GM12891 (cell line): ENCODE measurements at regions not wholly inside any gene's neighbourhood (a gene's known extent, or its start where the extent isn't known, plus 50 kb on each side); places are given as distances from the start of the nearest gene placed in this dataset.

Experiments used
- DNase-seq: peaks from one replicate; pipeline ENCODE4 v3.0.0; 2011; ENCODE audit warnings: low spot score; ENCODE audit not compliant: insufficient read length
- FAIRE-seq: peaks from 2 replicates; lab custom pipeline; 2011; peaks lifted over from hg19 to GRCh38; lab: Jason Lieb, UNC
- PAX5 ChIP-seq: IDR thresholded peaks from 2 replicates; pipeline ENCODE4 v1.6.1; 2011; ENCODE audit warnings: low read length, moderate library complexity, mild to moderate bottlenecking; ENCODE audit not compliant: insufficient read depth, severe bottlenecking
- POLR2A ChIP-seq: IDR thresholded peaks from 2 replicates; pipeline ENCODE4 v1.6.1; 2011; ENCODE audit warnings: low read depth, low read length, control low read depth
- POLR2AphosphoS5 ChIP-seq: IDR thresholded peaks from 2 replicates; pipeline ENCODE4 v1.6.1; 2011; ENCODE audit warnings: low read depth, low read length, control low read depth
- POU2F2 ChIP-seq: IDR thresholded peaks from 2 replicates; pipeline ENCODE4 v1.6.1; 2011; ENCODE audit warnings: low read depth, mild to moderate bottlenecking, control low read depth, low read length, moderate library complexity
- SPI1 ChIP-seq: IDR thresholded peaks from 2 replicates; pipeline ENCODE4 v1.6.1; 2011; ENCODE audit warnings: low read depth, low read length, control low read depth
- TAF1 ChIP-seq: IDR thresholded peaks from 2 replicates; pipeline ENCODE4 v1.6.1; 2011; ENCODE audit warnings: low read depth, low read length, control low read depth

DNA sequence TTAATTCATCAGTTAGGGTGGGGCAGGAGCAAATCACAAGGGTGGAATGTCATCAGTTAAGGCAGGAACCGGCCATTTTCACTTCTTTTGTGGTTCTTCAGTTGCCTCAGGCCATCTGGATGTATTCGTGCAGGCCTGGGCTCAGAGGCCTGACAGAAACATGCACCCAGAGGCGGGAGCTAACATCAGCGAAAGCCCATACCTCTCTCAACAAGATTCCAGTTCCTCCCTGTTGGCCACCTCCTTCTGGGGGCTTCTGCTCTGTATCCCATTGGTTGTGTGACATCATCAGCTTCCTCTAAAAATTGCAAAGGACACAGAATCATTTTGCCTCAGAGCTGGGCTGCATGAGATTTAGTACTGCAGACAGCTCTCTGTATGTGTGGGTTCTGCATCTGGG lies 134.3 kb downstream of the ZNF664 start:
- no peak for DNase-seq
- TF ChIP-seq SPI1 (no peak), POLR2AphosphoS5 (no peak), POU2F2 (no peak), POLR2A (no peak), PAX5 (no peak), TAF1 (no peak)
- no peak for FAIRE-seq

DNA sequence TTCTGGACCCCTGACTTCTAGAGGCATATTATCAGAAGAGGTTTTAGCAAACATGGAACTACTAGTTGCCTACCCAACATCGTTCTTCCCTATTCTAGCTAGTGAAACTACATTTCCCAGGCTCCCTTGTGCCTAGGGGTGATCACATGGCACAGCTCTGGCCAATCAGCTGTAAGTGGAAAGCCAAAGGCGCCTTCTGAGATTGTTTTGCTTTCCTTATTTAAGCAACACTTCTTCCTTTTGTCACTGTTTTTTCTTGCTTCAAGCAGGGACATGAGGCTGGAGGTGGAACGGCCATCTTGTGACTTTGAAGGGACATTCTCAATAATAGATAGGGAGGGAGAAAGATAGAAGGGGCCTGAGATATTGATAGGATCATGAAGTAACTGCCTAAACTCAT lies 136.7 kb downstream of the ZNF664 start:
- TF ChIP-seq TAF1 (no peak), SPI1 (no peak), POU2F2 (no peak), PAX5 (no peak), POLR2AphosphoS5 (no peak), POLR2A (no peak)
- DNase-seq (peak; percentile 42), FAIRE-seq (no peak)

- FAIRE-seq: no peak
- no peak for DNase-seq
Measured at GRCh38 chr12:124110372-124110883, 137.4 kb downstream of the ZNF664 start.

GRCh38 chr12:124111006-124111405 lies 138.0 kb downstream of the ZNF664 start:
- DNase-seq (no peak), FAIRE-seq (no peak)
- TF ChIP-seq POLR2AphosphoS5 (no peak), POU2F2 (no peak), POLR2A (no peak), SPI1 (no peak), TAF1 (no peak), PAX5 (no peak)

More at GRCh38 chr12:124110372-124110883, 137.4 kb downstream of the ZNF664 start:
- TF ChIP-seq TAF1 (no peak), POU2F2 (no peak), POLR2AphosphoS5 (no peak), SPI1 (no peak), PAX5 (no peak), POLR2A (no peak)

DNA sequence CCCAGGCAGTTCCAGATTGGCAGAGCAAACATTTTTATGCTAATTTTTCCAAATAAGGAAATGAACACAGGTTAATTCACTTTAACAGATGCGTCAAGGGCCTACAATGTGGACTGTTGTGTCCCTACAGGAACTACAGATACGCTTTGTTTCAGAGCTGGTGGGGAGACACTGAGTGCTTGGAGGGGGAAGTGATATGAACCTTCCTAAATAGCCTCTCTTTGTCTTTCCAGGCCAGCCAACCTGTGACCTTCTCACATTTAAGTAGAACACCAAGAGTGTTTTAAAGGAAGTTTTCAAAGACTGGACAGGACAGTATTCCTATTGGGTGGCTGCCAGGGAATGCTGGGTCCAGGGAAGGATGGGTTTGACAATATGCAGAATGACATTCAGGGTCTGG lies 141.3 kb downstream of the ZNF664 start:
- no peak for FAIRE-seq
- no peak for DNase-seq
- no peak for TF ChIP-seq POU2F2
- TF ChIP-seq SPI1: no peak
- no peak for TF ChIP-seq POLR2A
- no peak for TF ChIP-seq POLR2AphosphoS5

DNA sequence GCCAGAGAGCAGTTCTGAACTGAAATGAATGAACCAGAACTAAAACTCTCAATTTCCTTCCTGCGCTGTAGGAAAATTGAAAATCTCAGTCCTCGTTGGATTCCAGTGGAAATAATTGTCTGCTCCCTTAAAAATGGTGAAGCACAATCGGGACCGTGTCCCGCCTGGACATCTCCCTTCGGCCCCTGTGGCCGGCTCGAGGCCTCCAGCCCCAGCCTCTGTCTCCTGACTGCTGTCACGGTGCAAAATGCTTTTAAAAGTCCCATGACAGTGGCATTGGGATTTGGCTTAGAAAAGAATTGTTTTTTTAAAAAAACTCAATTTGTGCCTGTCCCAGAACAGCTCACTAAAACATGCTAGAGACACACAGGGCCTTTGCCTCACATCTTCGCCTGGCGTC lies 142.5 kb downstream of the ZNF664 start:
- TF ChIP-seq SPI1 (no peak), POLR2AphosphoS5 (no peak), POU2F2 (no peak), PAX5 (no peak), POLR2A (no peak), TAF1 (no peak)
- DNase-seq: no peak
- no peak for FAIRE-seq

DNA sequence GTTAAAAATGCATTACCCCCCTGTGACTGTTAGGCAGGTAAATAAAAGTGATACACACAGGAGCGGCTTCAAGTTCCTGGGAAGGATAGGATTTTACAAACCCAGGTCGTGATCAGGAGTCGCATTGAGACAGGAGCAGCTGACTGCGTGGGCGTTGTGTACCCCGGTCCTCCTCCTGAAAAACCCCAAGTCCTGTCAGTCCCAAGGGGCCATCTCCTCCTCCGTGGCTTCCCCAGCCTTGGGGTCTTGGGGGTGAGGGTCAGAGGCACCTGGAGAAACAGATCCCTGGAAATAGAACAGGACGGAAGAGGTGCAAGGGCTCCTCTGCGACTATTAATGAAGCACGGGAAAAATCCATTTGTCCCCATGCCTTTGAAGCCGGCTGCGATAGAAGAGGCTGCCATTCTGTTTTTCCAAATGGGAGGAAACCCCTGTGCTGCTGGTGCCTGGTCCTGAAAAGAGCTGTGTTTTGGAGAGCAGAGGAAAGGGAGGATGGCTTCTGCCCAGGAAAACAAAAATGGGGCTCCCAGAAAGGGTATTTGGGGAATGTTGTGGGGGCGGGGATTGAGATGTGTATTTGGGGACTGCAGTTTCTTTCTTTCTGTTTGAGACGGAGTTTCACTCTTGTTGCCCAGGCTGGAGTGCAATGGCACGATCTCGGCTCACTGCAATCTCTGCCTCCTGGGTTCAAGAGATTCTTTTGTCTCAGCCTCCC lies 143.1 kb downstream of the ZNF664 start:
- TF ChIP-seq POU2F2: no peak
- no peak for TF ChIP-seq POLR2AphosphoS5
- TF ChIP-seq TAF1: no peak
- TF ChIP-seq PAX5: no peak
- TF ChIP-seq POLR2A: no peak
- TF ChIP-seq SPI1: no peak
- DNase-seq: no peak
- FAIRE-seq: no peak

- DNase-seq (no peak), FAIRE-seq (no peak)
- TF ChIP-seq TAF1 (no peak), POLR2AphosphoS5 (no peak), POU2F2 (no peak), SPI1 (no peak), PAX5 (no peak), POLR2A (no peak)
Measured at GRCh38 chr12:124120739-124121138, 147.7 kb downstream of the ZNF664 start.

- no peak for FAIRE-seq
- no peak for DNase-seq
- TF ChIP-seq TAF1: no peak
- no peak for TF ChIP-seq SPI1
- no peak for TF ChIP-seq POLR2A
- no peak for TF ChIP-seq POU2F2
- no peak for TF ChIP-seq POLR2AphosphoS5
- no peak for TF ChIP-seq PAX5
Measured at GRCh38 chr12:124122722-124123121, 149.7 kb downstream of the ZNF664 start.
